Mesendoderm (in vitro differentiated cells): ENCODE measurements at regions not wholly inside any gene's neighbourhood (a gene's known extent, or its start where the extent isn't known, plus 50 kb on each side); places are given as distances from the start of the nearest gene placed in this dataset.

Experiments used
- DNase-seq: peaks from one replicate; pipeline ENCODE4 v3.0.0; 2013
- H2AK5ac ChIP-seq: 2 replicates; pipeline ENCODE4 v1.6.1; 2013; ENCODE audit warnings: low read length, inconsistent platforms
- H2BK120ac ChIP-seq: 2 replicates; pipeline ENCODE4 v1.6.1; 2013; ENCODE audit warnings: low read depth, mild to moderate bottlenecking, low read length, moderate library complexity, mixed read lengths
- H2BK15ac ChIP-seq: replicated peaks from 2 replicates; pipeline ENCODE4 v1.6.1; 2013; ENCODE audit warnings: low read depth, mild to moderate bottlenecking, moderate library complexity
- H2BK5ac ChIP-seq: 2 replicates; pipeline ENCODE4 v1.6.1; 2013; ENCODE audit warnings: low read length, inconsistent platforms
- H3K18ac ChIP-seq: 2 replicates; pipeline ENCODE4 v1.6.1; 2013; ENCODE audit warnings: mild to moderate bottlenecking, low read length, mixed read lengths
- H3K23ac ChIP-seq: one replicate; pipeline ENCODE4 v1.6.1; 2013; ENCODE audit warnings: low read length
- H3K27ac ChIP-seq: 2 replicates; pipeline ENCODE4 v1.5.1; 2013; ENCODE audit warnings: low read depth, mild to moderate bottlenecking, inconsistent platforms, low read length, moderate library complexity
- H3K27me3 ChIP-seq: 2 replicates; pipeline ENCODE4 v1.6.1; 2013; ENCODE audit warnings: low read length, control low read depth, mild to moderate bottlenecking, inconsistent platforms; ENCODE audit not compliant: insufficient read depth, poor library complexity
- H3K36me3 ChIP-seq: 2 replicates; pipeline ENCODE4 v1.6.1; 2013; ENCODE audit warnings: low read length, inconsistent platforms; ENCODE audit not compliant: control insufficient read depth, insufficient read depth
- H3K4ac ChIP-seq: one replicate; pipeline ENCODE4 v1.6.1; 2013; ENCODE audit warnings: low read depth, mild to moderate bottlenecking, low read length, moderate library complexity
- H3K4me1 ChIP-seq: 2 replicates; pipeline ENCODE4 v1.6.1; 2013; ENCODE audit warnings: low read depth, low read length, inconsistent platforms; ENCODE audit not compliant: control insufficient read depth
- H3K4me2 ChIP-seq: 2 replicates; pipeline ENCODE4 v1.6.1; 2013; ENCODE audit warnings: low read length
- H3K4me3 ChIP-seq: 2 replicates; pipeline ENCODE4 v1.5.1; 2013; ENCODE audit warnings: mild to moderate bottlenecking, low read length
- H3K56ac ChIP-seq: one replicate; pipeline ENCODE4 v1.6.1; 2013; ENCODE audit warnings: low read length
- H3K79me1 ChIP-seq: 2 replicates; pipeline ENCODE4 v1.6.1; 2013; ENCODE audit warnings: low read length, inconsistent platforms
- H3K79me2 ChIP-seq: 2 replicates; pipeline ENCODE4 v1.6.1; 2013; ENCODE audit warnings: mild to moderate bottlenecking, low read length; ENCODE audit not compliant: control insufficient read depth, insufficient read depth
- H3K9ac ChIP-seq: 2 replicates; pipeline ENCODE4 v1.6.1; 2013; ENCODE audit warnings: low read length, inconsistent platforms
- H4K5ac ChIP-seq: one replicate; pipeline ENCODE4 v1.6.1; 2013; ENCODE audit warnings: low read length
- H4K8ac ChIP-seq: one replicate; pipeline ENCODE4 v1.6.1; 2013; ENCODE audit warnings: low read depth, mild to moderate bottlenecking, control low read depth, low read length, moderate library complexity
- WGBS: extraction: QIAGEN DNeasy Blood & Tissue Kit; methylation state at CpG from one replicate; pipeline ENCODE4 v1.1.7; 2013; ENCODE audit warnings: low lambda C conversion rate, missing lambda C conversion rate; ENCODE audit not compliant: insufficient coverage; ENCODE audit errors: extremely low coverage; 5-methylcytosine and 5-hydroxymethylcytosine counted together

DNA sequence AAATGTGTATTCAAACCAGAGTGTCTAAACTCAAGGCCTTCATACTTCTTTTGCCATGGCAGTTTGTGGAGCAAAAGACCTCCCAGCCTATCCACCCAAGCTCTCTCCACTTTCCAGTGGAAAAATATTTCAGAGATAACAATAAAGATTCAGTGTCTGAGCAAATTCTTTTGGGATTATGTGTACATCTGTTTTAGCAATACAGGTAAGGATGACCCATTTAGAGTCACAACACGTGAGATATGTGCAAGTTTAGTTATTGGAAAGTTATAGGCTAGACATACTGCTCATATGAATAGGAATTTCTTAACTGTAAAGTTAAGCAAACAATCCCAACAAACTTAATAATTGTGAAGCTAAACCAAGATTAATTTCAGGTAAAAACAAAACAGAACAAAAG is 174.5 kb upstream of the LRIG1 start:
- no peaks in the 10 kb centered on the region for H3K79me1 ChIP-seq
- no peak overlapping the region for H3K18ac ChIP-seq
- no peak overlapping the region for H2BK120ac ChIP-seq
- H2BK5ac ChIP-seq = no peak overlapping the region
- no peaks in the 10 kb centered on the region for H3K79me2 ChIP-seq
- DNase-seq = no peak
- H3K4me1 ChIP-seq = no peaks in the 10 kb centered on the region
- H3K9ac ChIP-seq = no peak overlapping the region
- H4K8ac ChIP-seq = no peak overlapping the region
- no peak overlapping the region for H3K56ac ChIP-seq
- H3K23ac ChIP-seq = no peak overlapping the region
- H4K5ac ChIP-seq = no peak overlapping the region
- no peak overlapping the region for H2AK5ac ChIP-seq
- no peaks in the 10 kb centered on the region for H3K36me3 ChIP-seq
- no peak overlapping the region for H3K4ac ChIP-seq
- H3K4me3 ChIP-seq = no peak overlapping the region
- H3K4me2 ChIP-seq = no peak overlapping the region
- H2BK15ac ChIP-seq = no peak overlapping the region
- WGBS = no CpG with 5 or more reads among the region's 1 CpG
- no peaks in the 10 kb centered on the region for H3K27me3 ChIP-seq
- no peak overlapping the region for H3K27ac ChIP-seq

DNA sequence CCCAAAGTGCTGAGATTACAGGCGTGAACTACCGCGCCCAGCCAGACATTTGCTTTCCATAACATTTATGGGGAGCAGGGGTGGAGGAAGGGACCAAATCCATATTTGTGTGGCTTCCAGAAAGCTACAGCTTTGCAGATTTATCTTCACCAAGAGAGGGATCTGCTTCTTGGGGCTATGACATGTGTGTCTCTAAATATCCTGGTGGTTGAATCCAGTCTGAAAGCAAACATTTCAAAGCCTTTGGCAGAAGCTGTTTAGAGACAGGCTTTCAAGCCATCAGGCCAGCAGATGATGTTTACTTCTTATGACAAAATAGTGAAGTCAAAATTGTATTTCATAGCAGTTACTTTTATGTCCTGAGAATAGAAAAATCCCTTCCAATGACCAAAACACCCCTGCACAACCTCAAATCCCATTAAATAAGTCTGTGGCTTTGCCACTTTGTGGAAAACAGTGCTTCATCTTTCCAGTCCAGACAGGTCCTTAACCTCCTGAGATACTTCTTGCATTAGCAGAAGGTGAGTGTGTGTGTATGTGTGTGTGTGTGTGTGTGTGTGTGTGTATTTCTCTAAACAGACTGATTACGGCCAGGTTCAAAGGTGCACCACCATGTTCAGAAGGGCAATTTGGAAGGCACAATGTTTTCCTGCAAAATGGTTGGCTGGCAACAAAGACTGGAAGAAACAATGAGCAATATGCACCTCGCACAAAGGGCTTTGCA is 191.4 kb upstream of the LRIG1 start:
- no peak for DNase-seq
- Histone ChIP-seq H4K5ac (no peak overlapping the region), H2BK5ac (no peak overlapping the region), H3K18ac (no peak overlapping the region), H2BK120ac (no peak overlapping the region), H3K4me1 (no peaks in the 10 kb centered on the region), H3K56ac (no peak overlapping the region), H2BK15ac (no peak overlapping the region), H3K27ac (no peak overlapping the region), H3K79me2 (no peaks in the 10 kb centered on the region), H3K79me1 (no peaks in the 10 kb centered on the region), H3K36me3 (no peaks in the 10 kb centered on the region), H3K4me2 (no peak overlapping the region), H2AK5ac (no peak overlapping the region), H3K9ac (no peak overlapping the region), H3K23ac (no peak overlapping the region), H3K4me3 (no peak overlapping the region), H4K8ac (no peak overlapping the region), H3K4ac (no peak overlapping the region), H3K27me3 (no peaks in the 10 kb centered on the region)
- no CpG with 5 or more reads among the region's 5 CpGs for WGBS

DNA sequence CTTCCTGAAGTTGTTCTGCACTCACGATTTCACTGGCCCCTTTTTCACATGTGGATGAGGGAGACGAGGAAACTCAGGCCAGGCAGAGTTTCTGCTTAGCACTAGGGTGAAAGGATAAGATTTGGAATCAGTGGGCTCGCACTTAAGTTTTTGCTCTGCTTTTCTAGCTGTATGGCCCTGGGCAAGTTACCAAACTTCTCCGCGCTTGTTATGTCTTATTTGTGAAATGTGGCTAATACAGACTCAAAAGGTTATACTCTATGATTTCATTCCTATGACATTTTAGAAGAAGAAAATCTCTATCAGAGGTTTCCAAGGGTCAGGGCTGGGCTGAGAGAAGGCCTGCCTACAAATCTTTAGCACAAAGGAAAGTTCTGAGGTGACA is 191.9 kb upstream of the LRIG1 start:
- no peak overlapping the region for H3K56ac ChIP-seq
- no peaks in the 10 kb centered on the region for H3K4me1 ChIP-seq
- no peaks in the 10 kb centered on the region for H3K79me1 ChIP-seq
- no peak overlapping the region for H3K4ac ChIP-seq
- H2BK5ac ChIP-seq = no peak overlapping the region
- H3K4me3 ChIP-seq = no peak overlapping the region
- no peak overlapping the region for H2BK120ac ChIP-seq
- no CpG with 5 or more reads among the region's 5 CpGs for WGBS
- H2BK15ac ChIP-seq = no peak overlapping the region
- no peaks in the 10 kb centered on the region for H3K79me2 ChIP-seq
- no peak overlapping the region for H4K5ac ChIP-seq
- H3K27me3 ChIP-seq = no peaks in the 10 kb centered on the region
- no peak overlapping the region for H3K27ac ChIP-seq
- no peaks in the 10 kb centered on the region for H3K36me3 ChIP-seq
- H3K23ac ChIP-seq = no peak overlapping the region
- DNase-seq = no peak
- H3K4me2 ChIP-seq = no peak overlapping the region
- no peak overlapping the region for H3K9ac ChIP-seq
- H2AK5ac ChIP-seq = no peak overlapping the region
- no peak overlapping the region for H3K18ac ChIP-seq
- no peak overlapping the region for H4K8ac ChIP-seq

DNA sequence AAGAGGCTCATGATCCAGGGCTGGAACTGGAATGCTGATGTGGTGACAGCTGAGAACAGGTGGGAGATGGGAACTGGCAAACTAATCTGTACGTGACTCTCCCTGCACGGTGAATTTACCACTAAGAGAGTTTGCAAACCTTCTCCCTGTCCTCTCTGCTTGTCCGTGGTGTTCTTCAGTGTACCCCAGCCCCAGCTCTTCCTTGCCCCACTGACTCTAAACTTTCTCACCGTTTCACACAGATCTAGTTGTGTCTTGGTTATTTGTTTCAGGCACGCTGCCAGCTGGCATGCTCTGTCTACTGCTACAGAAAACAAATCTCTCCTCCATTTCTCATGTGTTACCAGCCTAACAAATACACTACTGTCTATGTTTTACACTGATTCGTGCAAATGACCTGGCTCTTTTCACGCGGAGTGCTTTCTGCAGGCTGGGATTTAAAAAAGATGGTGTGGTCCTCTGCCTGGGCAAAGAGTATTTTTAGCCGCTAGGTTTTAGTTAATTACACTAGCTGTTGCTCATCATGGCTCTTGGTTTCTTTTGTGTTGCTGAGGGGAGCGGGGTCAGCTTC is 192.7 kb upstream of the LRIG1 start:
- no CpG with 5 or more reads among the region's 10 CpGs for WGBS
- Histone ChIP-seq H4K5ac (no peak overlapping the region), H3K56ac (no peak overlapping the region), H3K4me1 (no peaks in the 10 kb centered on the region), H3K23ac (no peak overlapping the region), H3K4me3 (no peak overlapping the region), H3K27me3 (no peaks in the 10 kb centered on the region), H3K27ac (no peak overlapping the region), H3K79me2 (no peaks in the 10 kb centered on the region), H3K9ac (no peak overlapping the region), H2BK15ac (no peak overlapping the region), H3K36me3 (no peaks in the 10 kb centered on the region), H3K79me1 (no peaks in the 10 kb centered on the region), H3K18ac (no peak overlapping the region), H4K8ac (no peak overlapping the region), H3K4me2 (no peak overlapping the region), H2AK5ac (no peak overlapping the region), H2BK5ac (no peak overlapping the region), H2BK120ac (no peak overlapping the region), H3K4ac (no peak overlapping the region)
- no peak for DNase-seq

DNA sequence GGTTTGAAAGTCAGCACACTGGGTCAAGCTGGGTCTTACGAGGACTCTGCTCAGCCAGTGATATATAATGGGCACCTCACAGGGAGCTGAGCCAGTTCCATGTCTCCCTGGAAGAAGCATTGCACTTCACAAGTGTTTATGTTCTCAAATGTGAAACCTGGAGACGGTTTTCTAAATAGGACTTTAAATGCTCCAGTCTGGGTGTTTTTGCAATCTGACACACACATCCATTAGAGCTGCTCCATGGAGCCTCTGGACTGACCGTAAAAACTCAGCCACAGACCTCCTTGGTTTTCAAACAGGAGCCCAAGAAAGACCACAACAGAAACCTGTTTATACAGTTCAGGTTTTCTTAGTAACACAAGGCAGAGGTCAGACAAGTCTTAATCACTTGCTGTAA is 201.3 kb upstream of the LRIG1 start:
- no peaks in the 10 kb centered on the region for H3K36me3 ChIP-seq
- H3K4me2 ChIP-seq = no peak overlapping the region
- WGBS = no CpG with 5 or more reads among the region's 3 CpGs
- no peak overlapping the region for H3K4ac ChIP-seq
- no peak for DNase-seq
- no peak overlapping the region for H3K9ac ChIP-seq
- no peak overlapping the region for H3K4me3 ChIP-seq
- H3K56ac ChIP-seq = no peak overlapping the region
- H3K27ac ChIP-seq = no peak overlapping the region
- H3K4me1 ChIP-seq = no peaks in the 10 kb centered on the region
- no peak overlapping the region for H2BK15ac ChIP-seq
- H3K79me2 ChIP-seq = no peaks in the 10 kb centered on the region
- no peak overlapping the region for H2BK120ac ChIP-seq
- H3K79me1 ChIP-seq = no peaks in the 10 kb centered on the region
- no peak overlapping the region for H3K23ac ChIP-seq
- H3K27me3 ChIP-seq = no peaks in the 10 kb centered on the region
- no peak overlapping the region for H2BK5ac ChIP-seq
- H3K18ac ChIP-seq = no peak overlapping the region
- H2AK5ac ChIP-seq = no peak overlapping the region
- no peak overlapping the region for H4K5ac ChIP-seq
- no peak overlapping the region for H4K8ac ChIP-seq

DNA sequence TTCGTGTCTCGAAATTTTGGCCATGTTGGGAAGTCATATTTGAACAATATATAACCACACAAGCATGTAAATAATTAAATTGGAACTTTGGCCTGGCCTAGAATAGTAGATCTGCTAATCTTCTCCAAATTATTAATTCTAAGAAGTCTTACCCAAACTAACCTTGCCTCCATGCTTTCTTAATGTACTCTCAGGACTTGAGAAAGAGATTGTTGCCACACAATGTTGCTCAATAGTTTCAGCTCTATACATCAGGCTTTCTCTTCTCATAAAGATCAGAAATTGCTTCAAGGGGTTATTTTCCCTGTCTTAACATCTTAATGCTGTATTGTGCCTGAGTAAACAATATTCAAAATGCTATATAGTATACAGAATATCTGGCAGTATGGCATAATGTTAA is 202.7 kb upstream of the LRIG1 start:
- no peak for DNase-seq
- H3K4me1 ChIP-seq = no peaks in the 10 kb centered on the region
- WGBS = no CpG with 5 or more reads among the region's 2 CpGs
- H3K36me3 ChIP-seq = no peaks in the 10 kb centered on the region
- no peak overlapping the region for H3K4me3 ChIP-seq
- no peak overlapping the region for H3K27ac ChIP-seq
- H2BK120ac ChIP-seq = no peak overlapping the region
- no peak overlapping the region for H4K5ac ChIP-seq
- no peak overlapping the region for H3K18ac ChIP-seq
- no peak overlapping the region for H3K56ac ChIP-seq
- no peak overlapping the region for H2BK15ac ChIP-seq
- H2BK5ac ChIP-seq = no peak overlapping the region
- H2AK5ac ChIP-seq = no peak overlapping the region
- H3K4ac ChIP-seq = no peak overlapping the region
- H4K8ac ChIP-seq = no peak overlapping the region
- no peaks in the 10 kb centered on the region for H3K79me1 ChIP-seq
- no peak overlapping the region for H3K4me2 ChIP-seq
- H3K27me3 ChIP-seq = no peaks in the 10 kb centered on the region
- no peak overlapping the region for H3K9ac ChIP-seq
- H3K23ac ChIP-seq = no peak overlapping the region
- no peaks in the 10 kb centered on the region for H3K79me2 ChIP-seq
